ENCODE measurements at regions not wholly inside any gene's neighbourhood (a gene's known extent, or its start where the extent isn't known, plus 50 kb on each side); places are given as distances from the start of the nearest gene placed in this dataset.

GRCh38 chr2:138205281-138205680 is 241.0 kb downstream of the HNMT start:
- ChIA-PET POLR2A (no interaction called here), CTCF (no interaction called here)
- H3K9me3 ChIP-seq (ENCODE audit: control insufficient read depth, insufficient read depth, low read length), result no peaks in the 10 kb centered on the region
- no peak for TF ChIP-seq CTCF (IDR thresholded peaks at IDR 0.05; ENCODE audit: low read depth, low read length)
- DNase-seq (ENCODE audit: low read depth, low spot score), result no peak
- no peak overlapping the region for H3K4me3 ChIP-seq (ENCODE audit: low read depth, low read length)
- H3K27ac ChIP-seq (ENCODE audit: low read depth, low read length), result no peak overlapping the region
- H3K27me3 ChIP-seq (ENCODE audit: control insufficient read depth, insufficient read depth, low read length), result no peaks in the 10 kb centered on the region

GRCh38 chr2:138207074-138207930 is 243.0 kb downstream of the HNMT start:
- Histone ChIP-seq H3K27ac (ENCODE audit: low read depth, low read length) (no peak overlapping the region), H3K9me3 (ENCODE audit: control insufficient read depth, insufficient read depth, low read length) (no peaks in the 10 kb centered on the region), H3K4me3 (ENCODE audit: low read depth, low read length) (no peak overlapping the region), H3K27me3 (ENCODE audit: control insufficient read depth, insufficient read depth, low read length) (no peaks in the 10 kb centered on the region)
- DNase-seq (ENCODE audit: low read depth, low spot score), result no peak
- no peak for TF ChIP-seq CTCF (IDR thresholded peaks at IDR 0.05; ENCODE audit: low read depth, low read length)
- ChIA-PET POLR2A (no interaction called here), CTCF (no interaction called here)

- ChIA-PET CTCF (no interaction called here), POLR2A (no interaction called here)
- Histone ChIP-seq H3K9me3 (ENCODE audit: control insufficient read depth, insufficient read depth, low read length) (no peaks in the 10 kb centered on the region), H3K27me3 (ENCODE audit: control insufficient read depth, insufficient read depth, low read length) (no peaks in the 10 kb centered on the region), H3K27ac (ENCODE audit: low read depth, low read length) (no peak overlapping the region), H3K4me3 (ENCODE audit: low read depth, low read length) (no peak overlapping the region)
- no peak for TF ChIP-seq CTCF (IDR thresholded peaks at IDR 0.05; ENCODE audit: low read depth, low read length)
- DNase-seq (ENCODE audit: low read depth, low spot score), result no peak
Observed at GRCh38 chr2:138209009-138209408, 244.7 kb downstream of the HNMT start.

- no peak for DNase-seq (ENCODE audit: low read depth, low spot score)
- H3K9me3 ChIP-seq (ENCODE audit: control insufficient read depth, insufficient read depth, low read length), result no peaks in the 10 kb centered on the region
- ChIA-PET POLR2A (no interaction called here), CTCF (no interaction called here)
- H3K4me3 ChIP-seq (ENCODE audit: low read depth, low read length), result no peak overlapping the region
- no peak overlapping the region for H3K27ac ChIP-seq (ENCODE audit: low read depth, low read length)
- H3K27me3 ChIP-seq (ENCODE audit: control insufficient read depth, insufficient read depth, low read length), result no peaks in the 10 kb centered on the region
- TF ChIP-seq CTCF (IDR thresholded peaks at IDR 0.05; ENCODE audit: low read depth, low read length), result no peak
Observed at GRCh38 chr2:138210487-138210886, 246.2 kb downstream of the HNMT start.

GRCh38 chr2:138212434-138212833 is 248.2 kb downstream of the HNMT start:
- POLR2A ChIA-PET, result no interaction called here
- no peak for TF ChIP-seq CTCF (IDR thresholded peaks at IDR 0.05; ENCODE audit: low read depth, low read length)
- no peak overlapping the region for H3K4me3 ChIP-seq (ENCODE audit: low read depth, low read length)
- no peaks in the 10 kb centered on the region for H3K9me3 ChIP-seq (ENCODE audit: control insufficient read depth, insufficient read depth, low read length)
- CTCF ChIA-PET, result interaction anchor here (0.6 kb wide), 1 partner anchor 164 kb away, joined by 3 read pairs; no protein-coding TSS in a partner anchor
- H3K27ac ChIP-seq (ENCODE audit: low read depth, low read length), result no peak overlapping the region
- H3K27me3 ChIP-seq (ENCODE audit: control insufficient read depth, insufficient read depth, low read length), result no peaks in the 10 kb centered on the region
- DNase-seq (ENCODE audit: low read depth, low spot score), result no peak
